CD4-positive, alpha-beta T cell treated with Interferon alpha-2 for 1 hour (primary cell): ENCODE measurements at regions not wholly inside any gene's neighbourhood (a gene's known extent, or its start where the extent isn't known, plus 50 kb on each side); places are given as distances from the start of the nearest gene placed in this dataset.
"Not testable (repeated sequence)": the region's sequence is repeated elsewhere in the genome, so short reads cannot be mapped to it uniquely, and the experiment has no call there.

ENCODE experiments used
- DNase-seq, 2 donors: peaks; one replicate each; pipeline ENCODE4 v3.0.0-alpha.2; 2020 to 2022

- no peak for DNase-seq
These were observed 163.3 kb upstream of the ADCY1 start for GRCh38 chr7:45410893-45411292.

DNA sequence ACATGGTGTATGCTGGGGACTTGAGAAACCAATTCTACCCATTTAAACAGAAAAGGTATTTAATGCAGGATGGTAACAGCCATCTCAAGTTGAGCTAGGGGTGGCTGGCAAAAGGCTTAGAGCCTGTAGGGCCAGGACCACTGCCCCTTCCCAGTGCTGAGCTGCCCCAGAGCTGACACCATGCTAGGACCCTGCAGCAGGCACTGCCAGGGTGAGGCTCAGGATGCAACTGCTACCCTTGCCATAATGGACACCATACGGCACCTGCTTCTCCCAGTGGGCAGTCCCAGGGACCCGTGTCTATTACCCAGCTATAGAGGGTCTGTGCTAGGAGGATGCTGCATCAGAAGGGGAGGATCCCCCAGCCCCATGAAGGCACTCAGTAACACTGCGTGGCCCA lies 160.7 kb upstream of the ADCY1 start:
- DNase-seq = no peak

DNA sequence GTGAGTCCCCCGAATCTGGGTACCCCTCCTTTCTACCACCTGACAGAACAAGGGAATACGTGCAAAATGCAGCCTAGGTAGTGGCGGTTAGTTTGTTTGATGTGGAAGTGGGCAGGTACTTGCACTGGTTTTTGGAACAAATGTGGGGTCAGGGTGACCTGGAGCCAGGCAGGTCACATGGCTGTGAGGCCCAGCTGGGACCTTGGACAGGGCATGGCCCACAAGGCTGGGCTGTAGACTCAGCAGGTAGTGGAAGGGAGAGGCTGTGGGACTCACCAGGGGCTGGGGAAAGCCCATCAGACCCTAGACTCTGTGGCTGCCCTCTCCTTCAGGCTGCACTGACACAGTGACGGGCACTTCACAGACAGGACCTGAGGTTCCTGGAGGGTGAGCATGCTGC lies 159.9 kb upstream of the ADCY1 start:
- DNase-seq = no peak

DNA sequence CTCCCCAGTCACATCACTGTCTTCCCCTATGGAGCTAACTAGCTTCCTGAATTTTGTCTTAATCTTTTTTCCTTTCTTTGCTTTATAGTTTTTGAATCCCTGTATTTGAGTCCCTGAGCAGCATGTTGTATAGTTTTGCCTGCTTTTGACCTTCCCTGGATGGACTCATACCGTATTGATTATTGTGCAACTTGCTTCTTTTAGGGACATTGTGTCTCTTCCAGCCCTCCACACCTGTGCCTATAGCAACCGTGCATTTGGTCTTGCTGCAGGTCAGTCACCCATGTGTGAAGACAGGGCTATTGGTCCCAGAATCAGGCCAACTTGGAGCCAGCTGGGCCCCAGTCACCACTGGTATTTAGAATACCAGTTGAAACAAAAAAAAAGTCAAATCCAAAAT lies 158.9 kb upstream of the ADCY1 start:
- no peak for DNase-seq

- DNase-seq = no peak
These were observed 157.3 kb upstream of the ADCY1 start for GRCh38 chr7:45416846-45417245.

- no peak for DNase-seq
These were observed 156.9 kb upstream of the ADCY1 start for GRCh38 chr7:45417268-45417667.

DNA sequence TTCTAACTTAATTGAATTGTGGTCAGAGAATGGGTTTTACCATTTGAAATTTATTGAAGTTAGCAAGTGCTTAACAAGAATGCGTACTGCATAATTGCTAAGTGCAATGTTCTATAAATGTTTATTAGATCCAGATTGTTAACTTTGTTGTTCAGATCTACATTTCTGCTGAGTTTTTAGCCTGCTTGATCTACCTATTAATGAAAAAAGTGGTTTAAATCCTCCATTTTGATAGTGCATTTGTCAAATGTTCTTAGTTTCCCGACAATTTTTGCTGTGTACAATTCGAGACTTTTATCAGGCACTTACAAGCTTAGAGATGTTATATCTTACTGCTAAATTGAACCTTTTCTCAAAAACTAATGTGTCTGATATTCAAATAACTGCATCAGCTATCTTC lies 156.4 kb upstream of the ADCY1 start:
- no peak for DNase-seq

GRCh38 chr7:45420843-45421495 lies 153.2 kb upstream of the ADCY1 start:
- no peak for DNase-seq

GRCh38 chr7:45421806-45422205 lies 152.4 kb upstream of the ADCY1 start:
- no peak for DNase-seq

- DNase-seq = no peak
These were observed 143.8 kb upstream of the ADCY1 start for GRCh38 chr7:45430397-45430796.

- no peak for DNase-seq
These were observed 139.9 kb upstream of the ADCY1 start for GRCh38 chr7:45434167-45434784.

DNA sequence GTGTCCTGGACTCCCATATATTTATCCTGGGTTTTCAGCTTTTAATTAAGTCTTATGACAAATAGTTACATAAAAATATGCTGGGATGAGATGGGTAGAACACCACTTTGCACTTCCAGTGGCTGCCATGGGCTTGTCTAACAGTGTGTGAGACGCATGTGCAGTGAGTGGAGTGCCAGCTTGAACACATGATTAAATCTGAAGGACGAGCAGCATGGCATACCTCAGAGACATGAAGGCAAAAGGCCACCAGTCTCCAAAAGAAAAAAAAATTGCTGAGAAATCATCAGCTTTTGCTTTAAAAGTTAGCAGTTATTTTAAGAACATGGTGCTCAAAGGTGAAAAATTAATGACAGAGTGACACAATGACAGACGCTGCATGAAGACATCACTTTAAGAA lies 139.0 kb upstream of the ADCY1 start:
- no peak for DNase-seq

- no peak for DNase-seq
These were observed 138.3 kb upstream of the ADCY1 start for GRCh38 chr7:45435846-45436245.

- not testable (repeated sequence) for DNase-seq
These were observed 133.4 kb upstream of the ADCY1 start for GRCh38 chr7:45440776-45441175.

DNA sequence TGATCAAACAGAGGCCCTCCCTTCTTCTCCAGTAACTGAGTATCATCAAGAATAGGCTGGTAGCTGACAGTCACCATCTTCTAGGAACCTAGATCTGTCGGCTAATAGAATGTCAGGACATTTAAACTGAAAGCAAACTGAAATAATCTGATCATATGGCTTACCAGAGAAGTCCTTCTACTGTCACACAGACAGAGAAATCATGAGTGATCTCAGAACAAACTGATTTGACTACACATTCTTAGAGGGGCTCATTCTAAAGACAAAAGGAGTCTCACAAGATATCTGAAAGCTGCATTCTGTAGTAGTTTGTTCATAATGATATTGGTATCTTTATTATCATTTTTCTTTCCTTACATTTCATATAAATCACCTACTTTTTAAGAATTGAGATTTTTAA lies 130.9 kb upstream of the ADCY1 start:
- DNase-seq = no peak

- DNase-seq = no peak
These were observed 127.8 kb upstream of the ADCY1 start for GRCh38 chr7:45446195-45446944.

GRCh38 chr7:45447296-45447695 lies 126.9 kb upstream of the ADCY1 start:
- no peak for DNase-seq

DNA sequence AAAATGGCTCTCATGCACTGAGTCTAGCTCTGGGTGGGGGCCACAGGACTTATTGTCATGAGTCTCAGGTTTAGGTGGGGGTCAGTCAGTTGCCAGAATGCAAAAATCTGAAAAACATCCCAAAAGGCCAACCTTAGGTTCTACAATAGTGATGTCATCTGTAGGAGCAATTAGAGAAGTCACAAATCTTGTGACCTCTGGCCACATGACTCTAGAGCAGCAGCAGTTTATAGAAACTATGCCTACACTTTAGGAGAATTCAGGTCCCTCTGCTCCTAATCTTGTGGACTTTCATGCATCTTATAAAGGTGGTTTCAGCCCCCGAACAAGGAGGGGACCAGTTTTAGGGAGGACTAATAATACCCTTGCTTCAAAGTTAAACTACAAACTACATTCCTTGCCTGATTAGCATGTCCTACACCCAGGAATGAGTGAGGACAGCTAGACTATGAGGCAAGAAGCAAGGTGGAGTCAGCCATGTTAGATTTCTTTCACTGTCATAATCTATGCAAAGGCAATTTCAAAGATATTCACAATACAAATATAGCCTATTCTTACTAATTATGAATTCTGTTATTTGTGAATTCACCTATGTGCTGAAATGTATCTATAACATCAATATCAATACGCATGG lies 123.5 kb upstream of the ADCY1 start:
- DNase-seq = no peak

DNA sequence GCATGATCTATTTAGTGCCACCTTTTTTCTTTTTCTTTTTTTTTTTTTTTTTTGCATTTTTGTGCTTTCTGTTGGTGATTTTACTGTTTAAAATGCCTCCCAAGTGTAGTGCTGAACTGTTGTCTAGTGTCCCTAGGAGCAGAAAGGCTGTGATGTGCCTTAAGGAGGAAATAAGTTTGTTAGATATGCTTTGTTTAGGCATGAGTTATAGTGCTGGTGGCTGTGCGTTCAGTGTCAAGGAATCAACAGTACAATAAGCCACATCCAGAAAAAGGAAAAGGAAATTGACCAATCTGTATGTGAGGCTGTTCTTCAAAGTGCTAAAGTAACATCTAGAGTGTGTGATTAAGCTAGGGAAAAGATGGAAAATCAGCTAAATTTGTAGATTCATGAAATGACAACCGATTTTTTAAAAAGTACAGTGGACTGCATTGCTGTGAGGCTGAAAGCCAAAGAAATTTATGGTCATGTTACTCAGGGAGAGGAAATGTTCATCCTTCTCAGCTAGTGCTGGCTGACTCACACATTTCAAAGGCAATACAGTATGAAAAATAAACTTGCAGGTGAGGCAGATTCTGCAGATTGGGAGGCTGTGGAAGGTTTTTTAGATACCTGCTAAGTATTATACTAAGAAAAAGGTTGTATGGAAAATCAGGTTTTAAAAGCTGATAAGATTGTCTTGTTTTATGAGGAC lies 122.7 kb upstream of the ADCY1 start:
- DNase-seq = no peak

- DNase-seq = no peak
These were observed 119.4 kb upstream of the ADCY1 start for GRCh38 chr7:45454771-45455170.

GRCh38 chr7:45455662-45456061 lies 118.5 kb upstream of the ADCY1 start:
- DNase-seq = no peak

GRCh38 chr7:45456105-45456504 lies 118.1 kb upstream of the ADCY1 start:
- no peak for DNase-seq
